ENCODE measurements at regions not wholly inside any gene's neighbourhood (a gene's known extent, or its start where the extent isn't known, plus 50 kb on each side); places are given as distances from the start of the nearest gene placed in this dataset.

DNA sequence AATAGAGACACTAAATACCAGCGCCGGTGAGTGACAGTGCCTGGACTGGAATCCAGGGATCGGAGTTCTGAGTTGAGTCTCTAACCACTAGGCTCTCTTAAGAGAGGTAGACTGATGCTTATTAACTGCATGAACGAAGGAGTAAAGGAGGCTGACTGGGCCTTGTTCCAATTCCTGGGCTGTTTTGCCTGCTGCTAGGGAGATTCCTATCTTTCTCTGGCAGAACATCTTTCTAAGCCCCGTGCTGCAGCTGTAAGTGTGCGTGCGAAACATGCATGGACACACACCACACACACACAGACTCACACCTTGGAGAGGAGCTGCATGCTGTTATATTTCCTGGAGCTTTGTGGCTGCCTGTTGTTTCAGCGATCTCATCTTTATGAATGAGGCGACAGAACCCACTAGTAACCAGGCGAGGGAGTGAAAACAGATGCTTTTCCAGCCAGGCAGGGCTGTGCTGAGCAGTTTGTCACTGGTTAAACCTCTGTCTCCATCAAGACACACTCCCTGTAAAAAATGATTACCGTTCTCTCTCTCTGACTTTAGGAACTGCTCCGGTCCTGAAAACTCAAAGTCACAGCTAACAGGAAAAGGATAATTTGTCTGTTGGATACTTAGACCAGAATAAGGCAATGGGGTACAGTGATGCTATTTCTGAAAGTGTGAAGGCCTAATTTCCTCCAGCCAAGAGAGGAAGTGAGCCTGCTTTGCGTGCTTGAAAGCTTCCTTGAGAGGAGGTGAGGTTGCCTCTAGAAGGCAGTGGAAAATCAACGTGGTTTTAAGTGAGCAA is 157.4 kb upstream of the ZNF217 start:
- TF ChIP-seq SUZ12 (IDR thresholded peaks at IDR 0.05), result no peak
- no peak for TF ChIP-seq NFRKB (IDR thresholded peaks at IDR 0.05)
- TF ChIP-seq SP1 (IDR thresholded peaks at IDR 0.05), result no peak
- TF ChIP-seq ARNT (IDR thresholded peaks at IDR 0.05), result no peak
- TF ChIP-seq HDGF (IDR thresholded peaks at IDR 0.05; ENCODE audit: borderline replicate concordance), result no peak
- TF ChIP-seq CTBP1 (IDR thresholded peaks at IDR 0.05; ENCODE audit: borderline replicate concordance), result no peak
- TF ChIP-seq FOXK2 (IDR thresholded peaks at IDR 0.05), result no peak
- TF ChIP-seq FOXA1 (IDR thresholded peaks at IDR 0.05), result no peak
- no peak for TF ChIP-seq ZNF384 (IDR thresholded peaks at IDR 0.05)
- TF ChIP-seq ELF4 (IDR thresholded peaks at IDR 0.05), result no peak
- TF ChIP-seq TARDBP (IDR thresholded peaks at IDR 0.05), result no peak
- no peak for TF ChIP-seq FOXM1 (IDR thresholded peaks at IDR 0.05; ENCODE audit: borderline replicate concordance)
- no peak for TF ChIP-seq BHLHE40 (IDR thresholded peaks at IDR 0.05; ENCODE audit: borderline replicate concordance)
- TF ChIP-seq, protein P1, sequence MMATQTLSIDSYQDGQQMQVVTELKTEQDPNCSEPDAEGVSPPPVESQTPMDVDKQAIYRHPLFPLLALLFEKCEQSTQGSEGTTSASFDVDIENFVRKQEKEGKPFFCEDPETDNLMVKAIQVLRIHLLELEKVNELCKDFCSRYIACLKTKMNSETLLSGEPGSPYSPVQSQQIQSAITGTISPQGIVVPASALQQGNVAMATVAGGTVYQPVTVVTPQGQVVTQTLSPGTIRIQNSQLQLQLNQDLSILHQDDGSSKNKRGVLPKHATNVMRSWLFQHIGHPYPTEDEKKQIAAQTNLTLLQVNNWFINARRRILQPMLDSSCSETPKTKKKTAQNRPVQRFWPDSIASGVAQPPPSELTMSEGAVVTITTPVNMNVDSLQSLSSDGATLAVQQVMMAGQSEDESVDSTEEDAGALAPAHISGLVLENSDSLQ (IDR thresholded peaks at IDR 0.05), result no peak
